ENCODE measurements at regions not wholly inside any gene's neighbourhood (a gene's known extent, or its start where the extent isn't known, plus 50 kb on each side); places are given as distances from the start of the nearest gene placed in this dataset.

DNA sequence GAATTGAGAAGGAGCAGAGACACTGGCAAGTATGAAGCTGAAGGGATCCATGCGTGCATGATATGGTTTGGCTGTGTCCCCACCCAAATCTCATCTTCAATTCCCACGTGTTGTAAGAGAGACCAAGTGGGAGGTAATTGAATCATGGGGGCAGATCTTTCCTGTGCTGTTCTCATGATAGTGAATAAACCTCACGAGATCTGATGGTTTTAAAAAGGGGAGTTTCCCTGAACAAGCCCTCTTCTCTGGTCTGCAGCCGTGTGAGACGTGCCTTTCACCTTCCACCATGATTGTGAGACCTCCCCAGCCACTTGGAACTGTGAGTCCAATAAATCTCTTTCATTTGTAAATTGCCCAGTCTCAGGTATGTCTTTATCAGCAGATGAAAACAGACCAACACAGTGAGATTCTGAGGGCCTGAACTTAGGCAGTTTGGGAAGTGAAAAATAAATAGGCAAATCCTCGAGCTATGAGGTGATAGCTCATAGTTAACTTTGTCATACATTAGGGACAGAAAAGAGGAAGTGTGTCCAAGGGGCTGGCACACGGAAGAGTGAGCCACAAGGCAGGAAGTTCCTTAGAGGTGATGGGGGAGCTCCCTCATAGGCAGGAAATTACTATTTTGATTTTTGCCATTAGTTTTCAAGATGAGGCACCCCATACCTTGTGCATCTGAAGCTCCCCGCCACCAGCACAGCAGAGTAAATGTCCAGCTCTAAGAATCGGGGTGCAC, 658.8 kb upstream of the ID2 start:
- Mint-ChIP-seq H3K36me3 (peaks cover 3% of the 10 kb centered on the region), H3K27me3 (no peaks in the 10 kb centered on the region), H3K4me1 (ENCODE audit: low read depth) (peaks cover 11% of the 10 kb centered on the region), H3K27ac (no peak overlapping the region), H3K4me3 (no peak overlapping the region), H3K9me3 (ENCODE audit: low read depth) (no peaks in the 10 kb centered on the region)

DNA sequence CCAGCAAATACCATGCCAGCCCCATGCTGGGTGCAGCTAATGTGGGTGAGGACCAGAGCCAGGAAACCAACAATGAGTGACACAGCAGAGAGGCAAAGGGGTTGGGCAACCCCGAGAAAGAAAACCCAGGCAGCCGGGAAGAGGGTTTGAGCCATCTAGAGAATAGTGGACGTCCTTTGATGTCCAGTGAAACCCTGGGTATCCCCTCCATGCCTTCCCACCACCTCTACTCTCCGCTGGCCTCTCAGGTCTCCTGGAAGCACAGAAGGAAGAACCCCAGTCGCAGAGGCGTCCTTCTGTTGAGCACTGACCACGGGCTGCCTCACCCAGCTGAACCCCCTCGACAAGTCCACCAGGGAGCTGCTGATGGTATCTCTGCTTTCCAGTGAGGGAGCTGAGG, 657.4 kb upstream of the ID2 start:
- Mint-ChIP-seq H3K27me3 (no peaks in the 10 kb centered on the region), H3K27ac (no peak overlapping the region), H3K4me1 (ENCODE audit: low read depth) (peaks cover 11% of the 10 kb centered on the region), H3K9me3 (ENCODE audit: low read depth) (no peaks in the 10 kb centered on the region), H3K36me3 (peaks cover 3% of the 10 kb centered on the region), H3K4me3 (no peak overlapping the region)

DNA sequence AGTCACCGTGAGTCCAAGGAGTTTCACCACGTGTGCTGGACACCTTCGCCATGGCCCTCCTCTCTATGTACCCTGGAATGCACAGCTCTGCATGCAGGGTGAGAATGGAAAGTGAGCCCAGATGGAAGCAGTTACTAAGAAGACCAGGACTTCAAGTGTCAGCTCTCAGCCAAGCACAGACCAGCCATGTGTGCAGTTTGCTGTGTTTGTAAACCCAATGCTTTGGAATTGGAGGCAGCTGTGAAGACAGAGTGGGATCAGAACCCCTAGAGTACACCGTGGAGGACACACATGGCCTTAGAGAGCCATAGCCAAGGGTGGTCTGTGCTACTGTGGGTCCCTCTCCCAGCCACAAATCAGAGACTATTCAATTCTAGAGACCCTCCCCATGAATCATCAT, 655.5 kb upstream of the ID2 start:
- Mint-ChIP-seq H3K9me3 (ENCODE audit: low read depth) (no peaks in the 10 kb centered on the region), H3K4me3 (no peak overlapping the region), H3K27ac (no peak overlapping the region), H3K27me3 (no peaks in the 10 kb centered on the region), H3K36me3 (peaks cover 3% of the 10 kb centered on the region), H3K4me1 (ENCODE audit: low read depth) (peaks cover 11% of the 10 kb centered on the region)

GRCh38 chr2:8027387-8027786, 654.5 kb upstream of the ID2 start:
- Mint-ChIP-seq H3K27ac (no peak overlapping the region), H3K36me3 (peaks cover 3% of the 10 kb centered on the region)

DNA sequence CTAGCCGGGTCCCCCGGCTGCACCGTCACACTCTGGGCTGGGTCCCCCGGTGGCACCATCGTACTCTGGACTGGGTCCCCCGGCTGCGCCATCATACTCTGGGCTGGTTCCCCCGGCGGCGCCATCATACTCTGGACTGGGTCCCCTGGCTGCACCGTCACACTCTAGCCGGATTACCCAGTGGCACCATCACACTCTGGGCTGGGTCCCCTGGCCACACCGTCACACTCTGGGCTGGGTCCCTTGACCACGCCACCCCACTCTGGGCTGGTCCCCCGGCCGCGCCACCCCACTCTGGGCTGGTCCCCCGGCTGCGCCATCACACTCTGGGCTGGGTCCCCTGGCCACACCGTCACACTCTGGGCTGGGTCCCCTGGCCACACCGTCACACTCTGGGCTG, 653.8 kb upstream of the ID2 start:
- Mint-ChIP-seq H3K36me3 (peaks cover 3% of the 10 kb centered on the region), H3K4me3 (no peak overlapping the region), H3K27ac (no peak overlapping the region), H3K4me1 (ENCODE audit: low read depth) (peaks cover 7% of the 10 kb centered on the region), H3K27me3 (no peaks in the 10 kb centered on the region), H3K9me3 (ENCODE audit: low read depth) (no peaks in the 10 kb centered on the region)

More at GRCh38 chr2:8027387-8027786, 654.5 kb upstream of the ID2 start:
- Mint-ChIP-seq H3K27me3 (no peaks in the 10 kb centered on the region), H3K4me1 (ENCODE audit: low read depth) (peaks cover 9% of the 10 kb centered on the region), H3K4me3 (no peak overlapping the region), H3K9me3 (ENCODE audit: low read depth) (no peaks in the 10 kb centered on the region)

- Mint-ChIP-seq H3K27me3 (no peaks in the 10 kb centered on the region), H3K4me3 (no peak overlapping the region), H3K27ac (no peak overlapping the region), H3K9me3 (ENCODE audit: low read depth) (no peaks in the 10 kb centered on the region), H3K4me1 (ENCODE audit: low read depth) (peaks cover 3% of the 10 kb centered on the region), H3K36me3 (peaks cover 3% of the 10 kb centered on the region)
Observed at GRCh38 chr2:8028436-8028835, 653.4 kb upstream of the ID2 start.

DNA sequence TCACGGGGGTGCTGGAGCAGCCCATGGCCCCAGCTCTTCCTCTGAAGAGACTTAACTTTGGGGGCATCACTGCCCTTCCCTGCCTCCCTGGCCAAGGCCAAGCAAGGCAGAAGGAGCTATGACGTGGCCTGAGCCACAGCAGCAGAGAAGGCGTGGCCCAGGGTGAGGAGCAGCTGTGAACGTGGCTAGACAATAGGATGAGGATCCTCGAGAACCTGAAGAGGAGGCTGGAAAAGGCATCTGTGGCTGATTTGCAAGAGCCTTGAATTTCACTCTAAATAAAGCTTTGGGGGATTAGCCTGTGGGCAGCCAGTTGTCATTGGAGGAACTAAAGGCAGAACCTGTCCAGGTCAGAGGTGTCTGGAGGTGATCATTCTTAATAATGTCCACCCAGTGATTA, 652.9 kb upstream of the ID2 start:
- Mint-ChIP-seq H3K27me3 (no peaks in the 10 kb centered on the region), H3K9me3 (ENCODE audit: low read depth) (no peaks in the 10 kb centered on the region), H3K4me1 (ENCODE audit: low read depth) (peaks cover under 1% of the 10 kb centered on the region), H3K36me3 (peaks cover 1% of the 10 kb centered on the region), H3K4me3 (no peak overlapping the region), H3K27ac (no peak overlapping the region)

DNA sequence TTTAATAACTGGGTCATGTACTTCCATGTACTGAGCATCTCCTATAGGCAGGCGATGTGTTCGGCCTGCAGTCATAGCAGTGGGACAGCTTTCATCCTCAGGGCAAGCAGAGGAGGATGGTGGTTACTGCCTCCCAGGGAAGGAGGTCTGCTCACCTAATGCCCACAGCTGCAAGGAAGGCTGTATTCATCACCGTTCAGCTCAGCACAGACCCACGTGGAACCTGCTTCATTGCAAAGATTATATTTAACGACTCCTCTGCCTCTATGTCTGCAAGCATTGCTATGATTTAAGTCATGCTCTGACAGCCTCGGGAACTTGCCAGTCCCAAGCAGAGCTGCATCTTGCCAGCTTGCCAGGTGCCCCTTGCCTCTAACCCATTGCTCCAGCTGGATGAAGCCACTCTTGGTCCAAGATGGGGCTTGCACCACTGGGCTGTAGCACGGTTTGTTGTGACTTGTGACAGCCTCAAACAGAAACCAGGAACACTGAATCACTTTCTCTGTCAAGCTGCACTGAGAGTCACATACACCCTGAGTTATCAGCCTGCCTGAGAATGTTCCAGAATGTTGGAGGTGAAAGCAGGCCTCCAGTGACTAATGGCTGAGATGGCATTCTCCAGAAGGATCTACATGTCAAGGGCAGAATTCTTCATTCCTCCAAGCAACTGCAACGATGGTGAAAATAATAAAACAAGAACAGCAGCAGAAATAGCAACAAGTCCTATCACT, 651.1 kb upstream of the ID2 start:
- no peaks in the 10 kb centered on the region for H3K27me3 Mint-ChIP-seq
- H3K27ac Mint-ChIP-seq, result no peak overlapping the region
- H3K9me3 Mint-ChIP-seq (ENCODE audit: low read depth), result no peaks in the 10 kb centered on the region
- H3K4me3 Mint-ChIP-seq, result no peak overlapping the region
- no peaks in the 10 kb centered on the region for H3K36me3 Mint-ChIP-seq
- H3K4me1 Mint-ChIP-seq (ENCODE audit: low read depth), result no peaks in the 10 kb centered on the region

DNA sequence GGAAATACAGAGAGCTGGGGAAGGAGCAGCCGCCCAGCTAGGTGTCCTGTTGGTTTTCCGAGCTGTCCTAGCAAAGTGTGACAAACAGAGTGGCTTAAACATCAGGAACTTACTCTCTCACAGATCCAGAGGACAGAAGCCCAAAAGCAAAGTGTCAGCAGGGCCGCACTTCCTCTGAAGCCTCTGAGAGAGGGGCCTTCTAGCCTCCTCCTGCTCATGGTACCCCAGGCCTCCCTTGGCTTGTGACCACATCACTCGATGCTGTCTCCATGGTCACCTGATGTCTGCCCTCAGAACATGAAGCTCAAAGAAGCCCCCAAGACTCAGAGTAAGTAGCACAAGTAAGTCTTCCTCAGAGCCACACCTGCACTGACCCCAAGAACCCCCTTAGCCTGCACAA, 650.5 kb upstream of the ID2 start:
- Mint-ChIP-seq H3K27ac (no peak overlapping the region), H3K36me3 (no peaks in the 10 kb centered on the region), H3K4me3 (no peak overlapping the region), H3K9me3 (ENCODE audit: low read depth) (no peaks in the 10 kb centered on the region), H3K4me1 (ENCODE audit: low read depth) (no peaks in the 10 kb centered on the region), H3K27me3 (no peaks in the 10 kb centered on the region)

- H3K27me3 Mint-ChIP-seq, result no peaks in the 10 kb centered on the region
- no peaks in the 10 kb centered on the region for H3K9me3 Mint-ChIP-seq (ENCODE audit: low read depth)
- no peak overlapping the region for H3K4me3 Mint-ChIP-seq
- H3K36me3 Mint-ChIP-seq, result no peaks in the 10 kb centered on the region
- H3K4me1 Mint-ChIP-seq (ENCODE audit: low read depth), result no peaks in the 10 kb centered on the region
- H3K27ac Mint-ChIP-seq, result no peak overlapping the region
Observed at GRCh38 chr2:8033546-8034096, 648.2 kb upstream of the ID2 start.

GRCh38 chr2:8036366-8036765, 645.5 kb upstream of the ID2 start:
- no peaks in the 10 kb centered on the region for H3K9me3 Mint-ChIP-seq (ENCODE audit: low read depth)

DNA sequence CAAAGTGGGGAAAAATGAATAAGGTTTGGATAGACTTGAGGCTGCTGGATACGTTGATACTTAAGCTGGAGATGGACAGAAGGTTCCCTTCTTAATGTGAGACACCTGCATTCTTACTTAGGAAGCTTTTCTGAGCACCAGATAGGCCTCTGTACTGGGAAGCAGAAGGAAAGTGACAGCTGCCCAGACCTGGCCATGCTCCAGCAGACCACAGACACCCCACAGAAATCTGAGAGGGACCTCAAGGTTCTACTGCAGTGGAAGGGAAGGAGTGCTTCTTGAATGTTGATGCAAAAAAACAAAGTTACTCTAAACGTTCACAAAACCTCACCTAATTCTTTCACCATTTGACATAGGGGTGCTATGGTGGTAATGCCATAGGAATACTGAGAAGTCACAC, 642.1 kb upstream of the ID2 start:
- H3K27me3 Mint-ChIP-seq, result no peaks in the 10 kb centered on the region
- H3K36me3 Mint-ChIP-seq, result no peaks in the 10 kb centered on the region
- no peak overlapping the region for H3K4me3 Mint-ChIP-seq
- H3K9me3 Mint-ChIP-seq (ENCODE audit: low read depth), result no peaks in the 10 kb centered on the region
- H3K27ac Mint-ChIP-seq, result no peak overlapping the region
- no peaks in the 10 kb centered on the region for H3K4me1 Mint-ChIP-seq (ENCODE audit: low read depth)

More at GRCh38 chr2:8036366-8036765, 645.5 kb upstream of the ID2 start:
- Mint-ChIP-seq H3K36me3 (no peaks in the 10 kb centered on the region), H3K27ac (no peak overlapping the region), H3K4me3 (no peak overlapping the region), H3K4me1 (ENCODE audit: low read depth) (no peaks in the 10 kb centered on the region), H3K27me3 (no peaks in the 10 kb centered on the region)

- Mint-ChIP-seq H3K4me3 (no peak overlapping the region), H3K27me3 (no peaks in the 10 kb centered on the region), H3K27ac (no peak overlapping the region), H3K9me3 (ENCODE audit: low read depth) (no peaks in the 10 kb centered on the region), H3K36me3 (no peaks in the 10 kb centered on the region), H3K4me1 (ENCODE audit: low read depth) (no peaks in the 10 kb centered on the region)
Observed at GRCh38 chr2:8043295-8043694, 638.6 kb upstream of the ID2 start.

DNA sequence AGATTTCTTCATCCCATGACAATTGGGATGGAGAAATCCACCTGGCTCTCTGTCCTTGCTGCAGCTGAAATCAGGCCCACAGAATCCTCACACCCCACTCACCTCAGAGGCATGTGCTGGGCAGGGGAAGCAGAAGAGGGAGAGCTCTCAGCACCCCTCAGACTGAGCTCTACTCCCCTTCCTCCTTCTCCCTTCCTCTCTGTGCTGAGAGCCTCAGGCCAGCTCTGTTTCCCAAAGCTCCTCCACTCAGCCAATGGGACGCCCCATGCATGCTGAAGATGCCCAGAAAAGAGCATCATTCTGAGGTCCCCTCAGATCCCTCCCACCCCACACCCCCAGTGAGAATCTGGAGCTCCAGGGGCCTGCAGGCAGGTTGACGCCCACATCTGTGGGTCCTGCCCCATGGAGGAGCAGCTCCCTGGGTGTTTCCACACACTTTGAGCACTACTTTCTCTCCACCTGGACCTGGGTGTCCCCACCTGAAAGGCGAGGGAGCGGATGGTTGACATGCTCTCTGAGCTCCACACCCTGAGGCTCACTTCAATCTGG, 637.7 kb upstream of the ID2 start:
- Mint-ChIP-seq H3K27ac (no peak overlapping the region), H3K36me3 (no peaks in the 10 kb centered on the region), H3K4me1 (ENCODE audit: low read depth) (no peaks in the 10 kb centered on the region), H3K9me3 (ENCODE audit: low read depth) (no peaks in the 10 kb centered on the region), H3K4me3 (no peak overlapping the region), H3K27me3 (no peaks in the 10 kb centered on the region)

DNA sequence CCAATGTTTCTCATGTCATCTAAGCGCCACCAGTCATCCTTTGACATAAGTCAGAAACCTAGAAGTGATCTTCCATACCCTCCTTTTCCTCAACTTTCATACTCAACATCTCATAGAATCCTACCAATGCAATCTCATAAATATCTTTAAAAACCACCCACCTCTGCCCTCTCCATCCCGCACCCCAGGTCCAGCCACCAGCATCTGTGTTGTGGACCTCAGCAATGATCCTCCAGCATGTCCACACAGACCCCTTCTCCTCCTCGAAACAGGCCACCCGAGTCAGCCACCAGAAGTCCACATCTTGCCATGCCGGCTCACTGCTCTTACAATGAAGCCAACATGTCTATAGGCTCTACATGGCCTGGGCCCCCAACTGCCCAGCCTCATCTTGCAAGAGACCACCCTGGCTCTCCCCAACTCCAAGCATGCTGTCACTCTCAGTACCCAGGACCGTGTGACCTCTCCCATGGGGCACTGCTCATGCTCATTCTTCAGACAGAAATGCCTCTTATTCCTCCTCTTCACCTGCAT, 636.7 kb upstream of the ID2 start:
- Mint-ChIP-seq H3K27me3 (no peaks in the 10 kb centered on the region), H3K4me1 (ENCODE audit: low read depth) (peaks cover 3% of the 10 kb centered on the region), H3K4me3 (no peak overlapping the region), H3K9me3 (ENCODE audit: low read depth) (no peaks in the 10 kb centered on the region), H3K27ac (no peak overlapping the region), H3K36me3 (no peaks in the 10 kb centered on the region)
